22Rv1 (cell line): ENCODE measurements at regions not wholly inside any gene's neighbourhood (a gene's known extent, or its start where the extent isn't known, plus 50 kb on each side); places are given as distances from the start of the nearest gene placed in this dataset.

Experiments used
- CTCF ChIP-seq: fragments of 450-650 bp; IDR thresholded peaks from 2 replicates; pipeline ENCODE4 v1.5.1; 2017; ENCODE audit warnings: mild to moderate bottlenecking
- ZFX ChIP-seq: fragments of 450-650 bp; IDR thresholded peaks from 2 replicates; pipeline ENCODE4 v1.6.1; 2017; ENCODE audit warnings: antibody characterized with exemption, borderline replicate concordance

GRCh38 chr7:34417781-34418180 lies 240.2 kb upstream of the NPSR1 start:
- TF ChIP-seq CTCF (no peak), ZFX (no peak)
